Neural cell (in vitro differentiated cells): ENCODE measurements at regions not wholly inside any gene's neighbourhood (a gene's known extent, or its start where the extent isn't known, plus 50 kb on each side); places are given as distances from the start of the nearest gene placed in this dataset.

Source experiments
- H2AFZ ChIP-seq: fragments of 200-600, 300-800 bp; sonication (generic), shearing (Covaris generic); 2 replicates; pipeline ENCODE4 v1.6.0; 2014; ENCODE audit warnings: low read depth, mild to moderate bottlenecking, antibody characterized with exemption, low read length, moderate library complexity
- H3F3A ChIP-seq: fragments of 200-600 bp; shearing (Covaris generic); 2 replicates; pipeline ENCODE4 v1.6.1; 2016; ENCODE audit warnings: mild to moderate bottlenecking, moderate library complexity, mixed read lengths, antibody characterized with exemption, low read length; ENCODE audit not compliant: insufficient read depth, poor library complexity, severe bottlenecking
- H3K27ac ChIP-seq: fragments of 200-600, 300-800 bp; sonication (generic), shearing (Covaris generic); 2 replicates; pipeline ENCODE4 v1.5.1; 2014; ENCODE audit warnings: mild to moderate bottlenecking, low read length, moderate library complexity
- H3K27me3 ChIP-seq: fragments of 300-800, 200-600 bp; sonication (generic), shearing (Covaris generic); 2 replicates; pipeline ENCODE4 v1.6.0; 2014; ENCODE audit warnings: mild to moderate bottlenecking, low read depth, low read length, moderate library complexity; ENCODE audit not compliant: insufficient read depth
- H3K36me3 ChIP-seq: fragments of 300-800, 200-600 bp; sonication (generic), shearing (Covaris generic); 2 replicates; pipeline ENCODE4 v1.5.1; 2014; ENCODE audit warnings: mild to moderate bottlenecking, antibody characterized with exemption, low read length, moderate library complexity; ENCODE audit not compliant: insufficient read depth
- H3K4me2 ChIP-seq: fragments of 300-800, 200-600 bp; sonication (generic), shearing (Covaris generic); 2 replicates; pipeline ENCODE4 v1.6.0; 2014; ENCODE audit warnings: mild to moderate bottlenecking, low read length
- H3K4me3 ChIP-seq: fragments of 300-800, 200-600 bp; sonication (generic), shearing (Covaris generic); 2 replicates; pipeline ENCODE4 v1.5.1; 2014; ENCODE audit warnings: mild to moderate bottlenecking, low read length, moderate library complexity
- H3K79me2 ChIP-seq: fragments of 200-600 bp; shearing (Covaris generic); replicated peaks from 2 replicates; pipeline ENCODE4 v1.6.0; 2014; ENCODE audit warnings: mild to moderate bottlenecking, low read length, moderate library complexity; ENCODE audit not compliant: insufficient read depth
- H3K9ac ChIP-seq: fragments of 300-800, 200-600 bp; sonication (generic), shearing (Covaris generic); 2 replicates; pipeline ENCODE4 v1.6.1; 2016; ENCODE audit warnings: mild to moderate bottlenecking, low read length, mixed read lengths
- H3K9me2 ChIP-seq: fragments of 200-600 bp; shearing (Covaris generic); 2 replicates; pipeline ENCODE4 v1.6.1; 2016; ENCODE audit warnings: mild to moderate bottlenecking, low read length, mixed read lengths; ENCODE audit not compliant: insufficient read depth
- H3K9me3 ChIP-seq: fragments of 200-600, 300-800 bp; sonication (generic), shearing (Covaris generic); 2 replicates; pipeline ENCODE4 v1.6.1; 2016; ENCODE audit warnings: mild to moderate bottlenecking, mixed run types, low read length, moderate library complexity, mixed read lengths
- H4K20me1 ChIP-seq: fragments of 200-600 bp; shearing (Covaris generic); 2 replicates; pipeline ENCODE4 v1.6.1; 2016; ENCODE audit warnings: mild to moderate bottlenecking, mixed run types; ENCODE audit not compliant: insufficient read depth
- EP300 ChIP-seq: fragments of 450-650 bp; conservative IDR thresholded peaks from 2 replicates; pipeline ENCODE4 v1.6.1; 2014; ENCODE audit warnings: antibody characterized with exemption, mild to moderate bottlenecking, moderate library complexity; ENCODE audit not compliant: poor library complexity, severe bottlenecking
- EZH2 ChIP-seq: fragments of 200-600, 300-800 bp; shearing (Covaris generic), sonication (generic); IDR thresholded peaks from 2 replicates; pipeline ENCODE4 v1.6.1; 2014; ENCODE audit warnings: antibody characterized with exemption, low read length, borderline replicate concordance, mild to moderate bottlenecking; ENCODE audit not compliant: insufficient read depth, poor library complexity, severe bottlenecking
- MXI1 ChIP-seq: fragments of 450-650 bp; conservative IDR thresholded peaks from 2 replicates; pipeline ENCODE4 v1.6.1; 2014; ENCODE audit warnings: antibody characterized with exemption, mild to moderate bottlenecking; ENCODE audit not compliant: poor library complexity, severe bottlenecking
- POLR2AphosphoS5 ChIP-seq: IDR thresholded peaks from 2 replicates; pipeline ENCODE4 v1.6.1; 2012
- RAD21 ChIP-seq: fragments of 450-650 bp; conservative IDR thresholded peaks from 2 replicates; pipeline ENCODE4 v1.6.1; 2014; ENCODE audit warnings: antibody characterized with exemption, mild to moderate bottlenecking, moderate library complexity
- SMC3 ChIP-seq: fragments of 450-650 bp; conservative IDR thresholded peaks from 2 replicates; pipeline ENCODE4 v1.6.1; 2014; ENCODE audit warnings: antibody characterized with exemption, mild to moderate bottlenecking, moderate library complexity; ENCODE audit not compliant: poor library complexity
- TAF1 ChIP-seq: IDR thresholded peaks from 2 replicates; pipeline ENCODE4 v1.6.1; 2012; ENCODE audit warnings: low read depth
- TF ChIP-seq, protein P1 (sequence below): fragments of 450-650 bp; IDR thresholded peaks from 2 replicates; pipeline ENCODE4 v1.5.1; 2014; ENCODE audit warnings: antibody characterized with exemption, mild to moderate bottlenecking, moderate library complexity; ENCODE audit not compliant: poor library complexity, severe bottlenecking
- TF ChIP-seq, protein P2 (sequence below): IDR thresholded peaks from 2 replicates; pipeline ENCODE4 v1.6.1; 2012; ENCODE audit warnings: borderline replicate concordance

DNA sequence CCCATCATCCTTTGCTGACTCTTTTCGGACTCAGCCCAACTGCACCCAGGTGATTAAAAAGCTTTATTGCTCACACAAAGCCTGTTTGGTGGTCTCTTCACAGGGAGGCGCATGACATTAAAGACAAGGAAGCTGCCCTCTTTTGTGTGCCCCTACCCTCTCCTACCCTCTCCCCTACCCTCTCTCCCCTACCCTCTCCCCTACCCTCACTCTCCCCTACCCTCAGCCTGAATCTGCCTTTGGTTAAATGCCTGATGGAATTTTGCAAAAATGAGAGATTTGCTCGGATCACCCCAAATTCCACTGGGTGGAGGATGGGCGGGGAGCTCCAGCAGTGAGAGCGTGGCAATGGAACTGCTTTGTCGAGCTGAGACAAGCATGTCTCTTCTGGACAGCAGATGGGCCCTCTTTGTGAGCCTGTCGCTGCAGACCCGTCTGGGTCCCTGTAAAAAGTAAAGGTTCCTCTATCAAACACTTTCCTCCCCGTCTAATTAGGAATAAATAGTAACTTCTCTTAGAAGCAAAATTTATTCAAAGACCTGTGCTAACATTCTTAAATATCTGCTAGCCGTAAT lies 76.4 kb upstream of the MLN start:
- Histone ChIP-seq H3K4me3 (no peak overlapping the region), H3K9me3 (no peaks in the 10 kb centered on the region), H3K27me3 (no peaks in the 10 kb centered on the region), H2AFZ (no peak overlapping the region), H3F3A (no peaks in the 10 kb centered on the region), H3K27ac (no peak overlapping the region), H3K4me2 (no peak overlapping the region), H3K9ac (no peak overlapping the region), H3K9me2 (no peaks in the 10 kb centered on the region), H3K79me2 (no peaks in the 10 kb centered on the region), H4K20me1 (no peaks in the 10 kb centered on the region), H3K36me3 (no peaks in the 10 kb centered on the region)
- no peak for TF ChIP-seq RAD21
- TF ChIP-seq EP300: no peak
- TF ChIP-seq MXI1: no peak
- TF ChIP-seq TAF1: no peak
- TF ChIP-seq POLR2AphosphoS5: no peak
- no peak for TF ChIP-seq EZH2
- no peak for TF ChIP-seq SMC3
- TF ChIP-seq, protein P1, sequence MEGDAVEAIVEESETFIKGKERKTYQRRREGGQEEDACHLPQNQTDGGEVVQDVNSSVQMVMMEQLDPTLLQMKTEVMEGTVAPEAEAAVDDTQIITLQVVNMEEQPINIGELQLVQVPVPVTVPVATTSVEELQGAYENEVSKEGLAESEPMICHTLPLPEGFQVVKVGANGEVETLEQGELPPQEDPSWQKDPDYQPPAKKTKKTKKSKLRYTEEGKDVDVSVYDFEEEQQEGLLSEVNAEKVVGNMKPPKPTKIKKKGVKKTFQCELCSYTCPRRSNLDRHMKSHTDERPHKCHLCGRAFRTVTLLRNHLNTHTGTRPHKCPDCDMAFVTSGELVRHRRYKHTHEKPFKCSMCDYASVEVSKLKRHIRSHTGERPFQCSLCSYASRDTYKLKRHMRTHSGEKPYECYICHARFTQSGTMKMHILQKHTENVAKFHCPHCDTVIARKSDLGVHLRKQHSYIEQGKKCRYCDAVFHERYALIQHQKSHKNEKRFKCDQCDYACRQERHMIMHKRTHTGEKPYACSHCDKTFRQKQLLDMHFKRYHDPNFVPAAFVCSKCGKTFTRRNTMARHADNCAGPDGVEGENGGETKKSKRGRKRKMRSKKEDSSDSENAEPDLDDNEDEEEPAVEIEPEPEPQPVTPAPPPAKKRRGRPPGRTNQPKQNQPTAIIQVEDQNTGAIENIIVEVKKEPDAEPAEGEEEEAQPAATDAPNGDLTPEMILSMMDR: no peak
- TF ChIP-seq, protein P2, sequence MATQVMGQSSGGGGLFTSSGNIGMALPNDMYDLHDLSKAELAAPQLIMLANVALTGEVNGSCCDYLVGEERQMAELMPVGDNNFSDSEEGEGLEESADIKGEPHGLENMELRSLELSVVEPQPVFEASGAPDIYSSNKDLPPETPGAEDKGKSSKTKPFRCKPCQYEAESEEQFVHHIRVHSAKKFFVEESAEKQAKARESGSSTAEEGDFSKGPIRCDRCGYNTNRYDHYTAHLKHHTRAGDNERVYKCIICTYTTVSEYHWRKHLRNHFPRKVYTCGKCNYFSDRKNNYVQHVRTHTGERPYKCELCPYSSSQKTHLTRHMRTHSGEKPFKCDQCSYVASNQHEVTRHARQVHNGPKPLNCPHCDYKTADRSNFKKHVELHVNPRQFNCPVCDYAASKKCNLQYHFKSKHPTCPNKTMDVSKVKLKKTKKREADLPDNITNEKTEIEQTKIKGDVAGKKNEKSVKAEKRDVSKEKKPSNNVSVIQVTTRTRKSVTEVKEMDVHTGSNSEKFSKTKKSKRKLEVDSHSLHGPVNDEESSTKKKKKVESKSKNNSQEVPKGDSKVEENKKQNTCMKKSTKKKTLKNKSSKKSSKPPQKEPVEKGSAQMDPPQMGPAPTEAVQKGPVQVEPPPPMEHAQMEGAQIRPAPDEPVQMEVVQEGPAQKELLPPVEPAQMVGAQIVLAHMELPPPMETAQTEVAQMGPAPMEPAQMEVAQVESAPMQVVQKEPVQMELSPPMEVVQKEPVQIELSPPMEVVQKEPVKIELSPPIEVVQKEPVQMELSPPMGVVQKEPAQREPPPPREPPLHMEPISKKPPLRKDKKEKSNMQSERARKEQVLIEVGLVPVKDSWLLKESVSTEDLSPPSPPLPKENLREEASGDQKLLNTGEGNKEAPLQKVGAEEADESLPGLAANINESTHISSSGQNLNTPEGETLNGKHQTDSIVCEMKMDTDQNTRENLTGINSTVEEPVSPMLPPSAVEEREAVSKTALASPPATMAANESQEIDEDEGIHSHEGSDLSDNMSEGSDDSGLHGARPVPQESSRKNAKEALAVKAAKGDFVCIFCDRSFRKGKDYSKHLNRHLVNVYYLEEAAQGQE: no peak

DNA sequence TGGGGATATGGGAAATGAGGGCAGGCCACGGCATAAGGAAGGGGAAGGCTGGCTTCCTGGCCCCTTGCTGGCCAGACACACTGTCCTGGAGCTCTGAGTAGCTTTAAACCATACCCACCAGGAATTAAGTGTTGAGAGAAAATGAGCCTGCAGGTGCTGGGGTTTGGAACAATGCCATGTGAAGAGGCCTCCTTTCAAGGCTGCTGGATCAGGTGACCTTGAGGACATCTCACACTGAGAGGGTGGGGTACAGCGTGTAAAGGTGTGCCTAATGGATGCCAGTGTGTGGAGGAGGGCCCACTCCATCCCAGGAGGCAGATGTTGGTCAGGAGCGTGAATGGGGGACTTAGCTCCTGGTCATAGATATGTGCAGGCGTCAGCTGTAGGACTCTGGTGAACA lies 74.8 kb upstream of the MLN start:
- Histone ChIP-seq H2AFZ (no peak overlapping the region), H3K79me2 (no peaks in the 10 kb centered on the region), H3K9me3 (no peaks in the 10 kb centered on the region), H3K27ac (no peak overlapping the region), H3K9ac (no peak overlapping the region), H3K9me2 (no peaks in the 10 kb centered on the region), H3F3A (no peaks in the 10 kb centered on the region), H3K36me3 (no peaks in the 10 kb centered on the region), H4K20me1 (no peaks in the 10 kb centered on the region), H3K4me3 (no peak overlapping the region), H3K4me2 (no peak overlapping the region), H3K27me3 (no peaks in the 10 kb centered on the region)
- TF ChIP-seq EZH2 (no peak), POLR2AphosphoS5 (no peak), TAF1 (no peak), EP300 (no peak), SMC3 (no peak), RAD21 (no peak), MXI1 (no peak)
- TF ChIP-seq, protein P1: no peak
- TF ChIP-seq, protein P2: no peak
